PC-3 (cell line): ENCODE measurements at regions not wholly inside any gene's neighbourhood (a gene's known extent, or its start where the extent isn't known, plus 50 kb on each side); places are given as distances from the start of the nearest gene placed in this dataset.

Experiments used
- ATAC-seq: fragments of 200-7000 bp; cut with Tn5 transposase; 2 replicates; pipeline ENCODE4 v1.9.1; 2020; ENCODE audit warnings: mild to moderate bottlenecking, moderate library complexity
- BruUV-seq: library from RNA; stranded (reverse); fragments of 400-500 nt; replicated peaks from 2 replicates; lab custom pipeline; 2021; lab: Mats Ljungman, UMichigan
- CTCF ChIA-PET: fragments of 300-600 bp; sonication (Branson Sonifier 250); formaldehyde crosslinking; loops from one replicate; lab custom pipeline; 2022; ENCODE audit warnings: antibody characterized with exemption; lab: Charles Lee
- POLR2A ChIA-PET: fragments of 300-600 bp; sonication (Branson Sonifier 250); formaldehyde crosslinking; loops from one replicate; lab custom pipeline; 2022; ENCODE audit warnings: antibody characterized with exemption; ENCODE audit not compliant: unreplicated experiment; lab: Charles Lee
- DNase-seq: peaks from one replicate; pipeline ENCODE4 v3.0.0-alpha.2; 2015
- H2AFZ ChIP-seq: fragments of 300-600 bp; sonication (generic); 2 replicates; pipeline ENCODE4 v1.6.0; 2016; ENCODE audit warnings: antibody characterized with exemption, low read length
- H3F3A ChIP-seq: fragments of 300-600 bp; sonication (generic); one replicate; pipeline ENCODE4 v1.6.0; 2017; ENCODE audit warnings: antibody characterized with exemption, low read length, control low read depth, mild to moderate bottlenecking; ENCODE audit not compliant: unreplicated experiment
- H3K27ac ChIP-seq: fragments of 300-600 bp; sonication (generic); 2 replicates; pipeline ENCODE4 v1.5.1; 2016; ENCODE audit warnings: mild to moderate bottlenecking, low read length
- H3K27me3 ChIP-seq: fragments of 300-600 bp; sonication (generic); 2 replicates; pipeline ENCODE4 v1.6.1; 2016; ENCODE audit warnings: low read length, mixed read lengths
- H3K36me3 ChIP-seq: fragments of 300-600 bp; sonication (generic); 2 replicates; pipeline ENCODE4 v1.6.1; 2016; ENCODE audit warnings: low read depth, mixed run types, low read length, mixed read lengths
- H3K4me1 ChIP-seq: fragments of 300-600 bp; sonication (generic); 2 replicates; pipeline ENCODE4 v1.5.1; 2016; ENCODE audit warnings: low read length; ENCODE audit not compliant: insufficient read depth
- H3K4me2 ChIP-seq: fragments of 300-600 bp; sonication (generic); 2 replicates; pipeline ENCODE4 v1.6.0; 2016; ENCODE audit warnings: low read length
- H3K4me3 ChIP-seq: fragments of 300-600 bp; sonication (generic); 2 replicates; pipeline ENCODE4 v1.5.1; 2016; ENCODE audit warnings: mild to moderate bottlenecking, low read length, mixed read lengths
- H3K79me2 ChIP-seq: fragments of 300-600 bp; sonication (generic); 2 replicates; pipeline ENCODE4 v1.6.1; 2017; ENCODE audit warnings: low read length, mixed read lengths
- H3K9ac ChIP-seq: fragments of 300-600 bp; sonication (generic); 2 replicates; pipeline ENCODE4 v1.6.0; 2016; ENCODE audit warnings: mild to moderate bottlenecking, low read length
- H3K9me2 ChIP-seq: fragments of 300-600 bp; sonication (generic); replicated peaks from 2 replicates; pipeline ENCODE4 v1.6.1; 2016; ENCODE audit warnings: mixed run types, low read length, mixed read lengths
- H3K9me3 ChIP-seq: fragments of 300-600 bp; sonication (generic); 2 replicates; pipeline ENCODE4 v1.6.1; 2016; ENCODE audit warnings: low read length, mixed read lengths
- H4K20me1 ChIP-seq: fragments of 300-600 bp; sonication (generic); 2 replicates; pipeline ENCODE4 v1.6.1; 2016; ENCODE audit warnings: low read length, mixed read lengths
- EZH2 ChIP-seq: fragments of 300-600 bp; sonication (generic); IDR thresholded peaks from one replicate; pipeline ENCODE4 v1.6.1; 2017; ENCODE audit warnings: antibody characterized with exemption, mild to moderate bottlenecking, low read length; ENCODE audit not compliant: unreplicated experiment
- EZH2phosphoT487 ChIP-seq: fragments of 300-600 bp; sonication (generic); IDR thresholded peaks from 2 replicates; pipeline ENCODE4 v1.6.1; 2018; ENCODE audit warnings: mild to moderate bottlenecking, antibody characterized with exemption, low read length, borderline replicate concordance
- intact Hi-C: fragments of 100-400 bp; cut with micrococcal nuclease; formaldehyde crosslinking; loops from 2 replicates; pipeline ENCODE4 v1.9.0; 2023
- TF ChIP-seq, protein P1 (sequence below): fragments of 300-600 bp; sonication (generic); conservative IDR thresholded peaks from 2 replicates; pipeline ENCODE4 v1.5.1; 2017; ENCODE audit warnings: antibody characterized with exemption, low read depth, mild to moderate bottlenecking, low read length

DNA sequence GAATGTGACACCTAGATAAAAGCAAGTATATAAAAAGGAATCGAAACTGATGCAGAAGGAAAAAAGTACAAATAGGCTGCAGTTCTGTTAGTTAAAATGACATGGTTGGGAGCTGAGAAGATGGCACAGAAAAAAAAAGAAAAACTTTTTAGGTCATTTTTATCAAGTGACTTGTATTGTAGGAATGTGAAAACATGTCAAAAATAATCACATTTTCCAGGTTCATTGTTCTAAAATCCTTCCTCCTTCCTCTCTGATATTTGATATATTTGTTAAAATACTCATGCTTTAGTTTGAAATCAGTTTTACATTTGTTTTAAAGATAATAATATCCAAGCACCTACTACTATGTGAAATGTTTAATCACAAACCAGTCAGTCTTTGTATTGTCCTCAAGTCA is 507.9 kb downstream of the PRKD1 start:
- Histone ChIP-seq H3K4me1 (no peaks in the 10 kb centered on the region), H3K79me2 (no peaks in the 10 kb centered on the region), H2AFZ (no peak overlapping the region), H3K4me2 (no peak overlapping the region), H3K27me3 (peaks cover 28% of the 10 kb centered on the region), H3K9ac (no peak overlapping the region), H4K20me1 (no peaks in the 10 kb centered on the region), H3K36me3 (no peaks in the 10 kb centered on the region), H3F3A (no peaks in the 10 kb centered on the region), H3K9me2 (no peaks in the 10 kb centered on the region), H3K4me3 (no peak overlapping the region), H3K27ac (no peak overlapping the region), H3K9me3 (no peaks in the 10 kb centered on the region)
- DNase-seq (no peak), ATAC-seq (no peak)
- intact Hi-C loops: no loop called here
- ChIA-PET POLR2A (no interaction called here), CTCF (no interaction called here)
- TF ChIP-seq EZH2phosphoT487 (no peak), EZH2 (no peak)
- TF ChIP-seq, protein P1, sequence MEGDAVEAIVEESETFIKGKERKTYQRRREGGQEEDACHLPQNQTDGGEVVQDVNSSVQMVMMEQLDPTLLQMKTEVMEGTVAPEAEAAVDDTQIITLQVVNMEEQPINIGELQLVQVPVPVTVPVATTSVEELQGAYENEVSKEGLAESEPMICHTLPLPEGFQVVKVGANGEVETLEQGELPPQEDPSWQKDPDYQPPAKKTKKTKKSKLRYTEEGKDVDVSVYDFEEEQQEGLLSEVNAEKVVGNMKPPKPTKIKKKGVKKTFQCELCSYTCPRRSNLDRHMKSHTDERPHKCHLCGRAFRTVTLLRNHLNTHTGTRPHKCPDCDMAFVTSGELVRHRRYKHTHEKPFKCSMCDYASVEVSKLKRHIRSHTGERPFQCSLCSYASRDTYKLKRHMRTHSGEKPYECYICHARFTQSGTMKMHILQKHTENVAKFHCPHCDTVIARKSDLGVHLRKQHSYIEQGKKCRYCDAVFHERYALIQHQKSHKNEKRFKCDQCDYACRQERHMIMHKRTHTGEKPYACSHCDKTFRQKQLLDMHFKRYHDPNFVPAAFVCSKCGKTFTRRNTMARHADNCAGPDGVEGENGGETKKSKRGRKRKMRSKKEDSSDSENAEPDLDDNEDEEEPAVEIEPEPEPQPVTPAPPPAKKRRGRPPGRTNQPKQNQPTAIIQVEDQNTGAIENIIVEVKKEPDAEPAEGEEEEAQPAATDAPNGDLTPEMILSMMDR: no peak
- no TSS peak for BruUV-seq

- no peaks in the 10 kb centered on the region for H3K4me1 ChIP-seq
- ChIA-PET POLR2A (no interaction called here), CTCF (no interaction called here)
- H3K9me3 ChIP-seq: no peaks in the 10 kb centered on the region
- H3K27me3 ChIP-seq: peaks cover 39% of the 10 kb centered on the region
- H3F3A ChIP-seq: no peaks in the 10 kb centered on the region
- H3K9me2 ChIP-seq: no peaks in the 10 kb centered on the region
- H3K36me3 ChIP-seq: no peaks in the 10 kb centered on the region
- ATAC-seq (no peak), DNase-seq (no peak)
- no peak overlapping the region for H3K9ac ChIP-seq
- no TSS peak for BruUV-seq
- H3K79me2 ChIP-seq: no peaks in the 10 kb centered on the region
- no peaks in the 10 kb centered on the region for H4K20me1 ChIP-seq
- H3K4me3 ChIP-seq: no peak overlapping the region
- no peak overlapping the region for H2AFZ ChIP-seq
- TF ChIP-seq, protein P1: 0 out of 2 replicates have a peak, but pooled peaks have one; percentile 10
- TF ChIP-seq EZH2: no peak
- no peak for TF ChIP-seq EZH2phosphoT487
- no peak overlapping the region for H3K27ac ChIP-seq
- H3K4me2 ChIP-seq: no peak overlapping the region
- intact Hi-C loops: no loop called here
Measured at GRCh38 chr14:29421156-29421728, 506.4 kb downstream of the PRKD1 start.

DNA sequence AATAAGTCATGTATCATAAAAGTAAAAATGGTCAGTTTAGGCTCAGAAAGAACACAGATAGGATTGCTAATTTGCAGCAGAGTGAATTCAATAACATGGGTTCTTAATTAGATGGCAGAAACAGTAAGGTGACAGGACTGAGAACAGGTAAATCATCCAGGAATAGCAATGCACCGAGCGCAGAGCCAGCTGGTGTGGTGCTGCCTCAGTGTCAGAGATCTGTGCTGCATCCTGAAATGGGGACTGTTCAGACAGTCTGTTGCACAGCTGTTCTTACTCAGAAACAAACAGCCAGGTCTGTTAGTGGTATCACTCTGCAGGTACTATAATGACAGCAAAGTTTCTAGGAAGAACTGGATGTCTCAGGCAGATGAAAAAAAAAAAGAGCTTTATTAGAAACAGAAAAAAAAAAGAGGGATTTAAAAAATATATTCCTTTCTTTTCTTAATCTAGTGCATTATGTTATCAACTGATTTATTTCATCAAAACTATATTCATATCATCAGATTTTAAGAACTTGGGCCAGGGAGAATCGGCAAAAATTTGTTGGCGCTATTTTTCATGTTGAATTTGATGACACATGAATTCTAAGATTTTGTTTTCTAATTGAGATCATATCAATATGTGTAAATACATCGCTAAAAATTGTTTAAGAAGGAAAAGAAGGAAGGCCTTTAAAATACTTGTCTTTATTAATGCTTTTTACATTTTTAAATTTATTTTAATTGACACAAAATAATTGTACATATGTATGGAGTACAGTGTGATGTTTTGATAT is 501.8 kb downstream of the PRKD1 start:
- POLR2A ChIA-PET: no interaction called here

More for the DNA sequence above, 501.8 kb downstream of the PRKD1 start:
- Histone ChIP-seq H3K9me3 (no peaks in the 10 kb centered on the region), H3K4me2 (no peak overlapping the region), H3K36me3 (no peaks in the 10 kb centered on the region), H3K9me2 (no peaks in the 10 kb centered on the region), H3K79me2 (no peaks in the 10 kb centered on the region), H4K20me1 (no peaks in the 10 kb centered on the region), H3K27ac (no peak overlapping the region), H3K27me3 (peaks cover 35% of the 10 kb centered on the region), H3K9ac (no peak overlapping the region), H3F3A (no peaks in the 10 kb centered on the region), H3K4me1 (no peaks in the 10 kb centered on the region), H3K4me3 (no peak overlapping the region), H2AFZ (no peak overlapping the region)
- no peak for TF ChIP-seq EZH2phosphoT487
- TF ChIP-seq, protein P1: no peak
- TF ChIP-seq EZH2: no peak
- BruUV-seq: no TSS peak
- ATAC-seq (no peak), DNase-seq (no peak)
- CTCF ChIA-PET: interaction anchor here (0.8 kb wide), 1 partner anchor 259 kb away, joined by 3 read pairs; no protein-coding TSS in a partner anchor
- intact Hi-C loops: no loop called here
